ENCODE measurements at regions not wholly inside any gene's neighbourhood (a gene's known extent, or its start where the extent isn't known, plus 50 kb on each side); places are given as distances from the start of the nearest gene placed in this dataset.

DNA sequence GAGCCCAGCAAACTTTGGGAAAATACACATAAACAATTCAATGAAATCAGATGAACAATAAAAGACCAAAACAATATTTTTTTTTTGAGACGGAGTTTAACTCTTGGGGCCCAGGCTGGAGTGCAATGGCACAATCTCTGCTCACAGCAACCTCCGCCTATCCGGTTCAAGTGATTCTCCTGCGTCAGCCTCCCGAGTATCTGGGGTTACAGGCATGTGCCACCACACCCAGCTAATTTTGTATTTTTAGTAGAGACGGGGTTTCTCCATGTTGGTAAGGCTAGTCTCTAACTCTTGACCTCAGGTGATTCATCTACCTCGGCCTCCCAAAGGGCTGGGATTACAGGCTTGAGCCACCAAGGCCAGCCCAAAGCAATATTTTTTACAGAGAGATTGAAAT is 1588.5 kb downstream of the BRINP3 start:
- DNase-seq (ENCODE audit: low spot score): no peak

DNA sequence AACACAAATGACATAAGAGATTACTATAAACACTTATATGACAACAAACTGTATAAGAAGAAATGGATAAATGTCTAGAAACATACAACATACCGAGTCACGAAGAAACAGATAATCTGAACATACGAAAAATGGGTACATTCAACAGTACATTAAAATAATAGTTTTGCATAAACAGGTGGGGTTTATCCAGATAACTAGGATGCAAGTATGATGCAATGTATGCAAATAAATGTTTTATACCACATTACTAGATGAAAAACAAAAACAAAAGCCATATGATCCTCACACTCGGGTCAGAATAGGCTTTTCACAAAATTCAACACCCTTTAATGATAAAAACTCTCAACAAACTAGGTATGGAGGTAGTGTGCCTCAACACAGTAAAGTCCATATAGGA is 1585.7 kb downstream of the BRINP3 start:
- DNase-seq (ENCODE audit: low spot score): no peak

DNA sequence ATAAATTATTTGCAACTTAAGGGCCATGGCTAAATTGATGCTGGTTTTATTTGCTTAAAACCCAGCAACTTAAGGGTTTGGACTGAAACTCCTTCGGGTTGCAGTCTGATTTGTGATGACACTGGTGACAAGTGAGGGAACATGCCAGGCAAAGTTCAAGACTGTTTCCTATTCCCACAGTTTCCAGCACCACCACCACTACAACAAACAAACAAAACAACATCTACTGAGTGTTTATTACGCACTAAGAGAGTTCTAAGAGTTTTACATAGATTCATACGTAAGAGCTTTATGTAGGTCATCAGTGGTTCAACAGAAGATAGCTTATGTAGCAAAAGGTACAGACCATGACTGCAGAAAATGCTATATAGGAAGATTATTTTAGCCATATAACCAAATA is 1582.1 kb downstream of the BRINP3 start:
- DNase-seq (ENCODE audit: low spot score): no peak

DNA sequence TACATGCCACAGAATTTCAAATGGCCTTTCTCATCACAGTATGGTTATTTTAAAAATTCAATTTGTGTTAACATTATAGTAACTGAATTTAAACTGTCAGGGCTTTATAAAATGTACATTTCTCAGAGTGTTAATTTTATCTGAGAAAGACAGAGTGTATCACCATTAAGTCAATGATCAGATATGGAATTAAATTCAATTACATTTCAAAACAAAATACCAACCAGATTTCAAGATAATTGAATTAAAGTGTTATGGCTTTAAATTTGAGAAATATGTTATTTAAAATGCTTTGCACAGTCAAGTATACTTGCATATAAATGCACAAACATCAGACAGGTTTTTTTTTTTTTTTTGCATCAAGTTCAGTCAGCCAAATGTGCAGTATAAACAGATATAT is 1574.4 kb downstream of the BRINP3 start:
- DNase-seq (ENCODE audit: low spot score): no peak

DNA sequence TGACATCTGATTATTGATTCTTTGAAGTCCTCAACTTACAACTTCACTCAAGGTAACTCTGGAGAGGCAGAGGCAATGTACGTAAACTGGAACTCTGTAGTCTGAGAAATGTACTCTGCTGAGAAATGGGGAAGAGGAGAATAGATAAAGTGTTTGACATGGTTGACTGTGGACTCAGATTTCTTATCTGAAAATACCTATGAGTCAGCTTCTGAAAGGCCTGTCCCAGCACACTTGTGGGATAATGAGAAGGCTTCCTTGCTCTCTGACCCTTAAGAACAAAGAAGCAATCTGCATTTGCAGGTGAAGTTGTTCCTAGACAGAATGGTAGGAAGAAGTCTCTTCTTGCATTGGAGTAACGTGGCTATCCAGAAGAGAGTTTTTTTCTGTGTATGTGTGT is 1573.5 kb downstream of the BRINP3 start:
- no peak for DNase-seq (ENCODE audit: low spot score)

DNA sequence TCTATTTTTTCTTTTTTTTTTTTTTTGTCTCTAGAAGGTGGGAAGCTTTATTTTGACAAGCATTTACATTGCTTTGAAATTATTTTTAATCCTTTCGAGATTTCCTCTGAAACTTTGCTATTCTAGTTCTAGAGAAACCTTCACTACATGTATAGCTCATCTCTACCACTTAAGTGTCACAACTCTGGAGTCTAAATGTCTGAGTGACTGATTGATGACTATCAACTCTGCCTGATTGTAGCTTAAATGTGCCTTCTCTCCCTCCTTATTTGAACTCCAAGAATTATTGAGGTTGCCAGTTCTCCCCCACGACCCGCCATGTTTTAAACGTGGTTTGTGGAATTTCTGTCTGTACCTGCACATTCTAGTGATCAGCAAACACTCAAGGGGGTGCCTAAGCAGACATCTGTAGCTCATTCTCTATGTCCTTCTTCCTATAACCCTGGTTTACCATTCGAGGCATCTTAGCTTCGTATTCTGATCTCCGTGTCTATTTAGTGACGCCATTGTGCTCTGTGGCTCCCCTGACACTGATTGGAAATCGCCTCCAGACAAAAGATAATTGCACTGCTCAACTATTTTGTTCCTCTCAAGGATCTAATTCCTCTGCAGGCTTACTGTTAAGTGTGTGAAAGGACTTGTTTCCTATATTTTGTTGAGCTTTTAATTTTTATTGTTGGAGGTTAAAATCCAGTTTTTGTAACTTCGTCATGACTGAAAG is 1570.6 kb downstream of the BRINP3 start:
- DNase-seq (ENCODE audit: low spot score): no peak

DNA sequence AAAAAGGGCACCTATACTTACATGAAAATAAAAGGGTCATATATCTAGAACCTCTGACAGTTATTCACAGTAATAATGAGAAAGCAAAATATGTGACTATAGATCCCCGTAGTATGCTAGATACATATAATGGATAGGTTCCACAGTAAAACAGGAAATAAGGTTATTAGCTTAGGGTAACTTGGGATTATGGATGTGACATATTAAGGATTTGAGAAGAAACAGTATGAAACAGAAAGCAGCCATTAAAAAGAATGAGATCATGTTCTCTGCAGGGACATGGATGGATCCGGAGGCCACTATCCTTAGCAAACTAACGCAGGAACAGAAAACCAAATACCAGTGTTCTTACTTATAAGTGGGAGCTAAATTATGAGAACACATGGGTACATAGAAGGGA is 1547.3 kb downstream of the BRINP3 start:
- DNase-seq (ENCODE audit: low spot score): no peak

DNA sequence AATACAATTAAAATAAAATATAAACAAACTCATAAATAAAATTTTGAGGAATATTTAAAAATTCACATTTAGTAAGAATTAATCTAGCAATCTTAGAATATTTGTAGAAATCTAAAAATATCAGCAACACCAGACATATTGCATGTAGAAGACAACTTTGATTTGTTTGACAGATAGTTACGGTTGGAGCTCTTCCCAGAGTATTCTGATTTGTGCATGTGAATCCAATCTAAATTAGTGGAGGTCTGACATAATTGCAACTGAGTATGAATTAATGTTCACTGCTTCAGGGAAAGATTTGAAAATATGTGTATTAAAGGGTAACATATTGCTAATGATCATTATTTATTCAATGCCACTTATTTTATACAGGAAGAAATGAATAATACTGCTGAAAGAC is 1546.2 kb downstream of the BRINP3 start:
- DNase-seq (ENCODE audit: low spot score): no peak

DNA sequence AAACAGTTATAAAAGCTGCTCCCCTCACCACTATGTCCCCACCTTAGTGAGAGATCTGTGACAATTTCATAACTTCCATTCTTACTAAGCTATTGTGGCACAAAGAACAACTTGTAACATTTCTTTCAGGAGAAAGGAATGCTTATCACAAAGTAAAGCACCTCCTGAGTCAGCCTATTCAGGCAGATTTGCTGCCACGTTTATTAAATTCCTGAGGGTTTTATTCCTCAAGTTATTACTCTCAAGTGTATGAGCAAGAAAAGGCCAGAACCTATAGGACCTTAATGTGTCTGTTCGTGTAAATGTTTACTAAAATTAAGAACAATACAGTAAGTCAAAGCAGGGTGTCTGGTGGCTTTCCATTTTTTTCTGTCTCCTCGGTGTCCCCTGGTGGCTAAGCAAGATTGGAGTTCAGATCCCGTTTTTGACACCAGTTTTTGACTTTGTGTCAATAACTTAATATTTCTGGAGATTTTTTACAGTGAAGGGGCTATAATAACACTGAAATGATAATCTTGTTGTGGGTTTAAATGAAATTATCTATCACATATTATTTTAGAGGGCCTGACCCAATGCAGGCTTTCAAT is 1539.6 kb downstream of the BRINP3 start:
- DNase-seq (ENCODE audit: low spot score): no peak

DNA sequence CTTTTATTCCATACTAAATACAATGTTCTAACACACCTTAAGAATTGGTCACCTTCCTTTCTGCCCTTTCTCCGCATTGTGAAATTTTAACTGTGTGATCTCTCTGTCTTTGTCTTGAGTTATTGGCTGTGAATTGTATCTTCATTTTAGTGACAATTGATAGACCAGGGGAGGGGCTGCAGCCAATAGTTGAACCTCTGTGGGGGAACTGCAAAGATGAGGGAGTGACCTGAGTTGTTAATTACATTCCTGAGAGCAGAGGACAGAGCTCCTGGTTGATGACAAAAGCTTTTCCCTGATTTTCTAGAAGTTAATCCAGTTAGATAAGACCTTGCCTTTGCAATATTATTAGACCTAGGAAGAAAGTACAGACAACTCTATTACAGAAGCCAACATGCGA is 1535.7 kb downstream of the BRINP3 start:
- no peak for DNase-seq (ENCODE audit: low spot score)

DNA sequence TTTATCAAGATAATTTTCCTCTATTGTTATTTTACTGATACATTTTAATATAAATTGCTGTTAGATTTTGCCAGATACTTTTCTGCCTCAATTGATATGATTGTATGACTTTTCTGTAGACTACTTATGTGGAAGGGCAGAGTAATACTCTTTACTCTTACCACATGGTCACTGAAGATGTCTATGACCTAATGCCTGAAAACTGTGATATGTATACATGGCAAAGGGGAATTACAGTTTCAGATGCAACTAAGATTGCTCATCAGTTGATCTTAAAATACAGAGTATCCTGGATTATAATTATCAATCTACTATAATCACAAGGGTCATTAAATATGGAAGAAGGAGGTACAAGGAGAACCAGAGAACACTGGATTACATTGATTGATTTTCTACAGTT is 1528.0 kb downstream of the BRINP3 start:
- DNase-seq (ENCODE audit: low spot score): no peak

DNA sequence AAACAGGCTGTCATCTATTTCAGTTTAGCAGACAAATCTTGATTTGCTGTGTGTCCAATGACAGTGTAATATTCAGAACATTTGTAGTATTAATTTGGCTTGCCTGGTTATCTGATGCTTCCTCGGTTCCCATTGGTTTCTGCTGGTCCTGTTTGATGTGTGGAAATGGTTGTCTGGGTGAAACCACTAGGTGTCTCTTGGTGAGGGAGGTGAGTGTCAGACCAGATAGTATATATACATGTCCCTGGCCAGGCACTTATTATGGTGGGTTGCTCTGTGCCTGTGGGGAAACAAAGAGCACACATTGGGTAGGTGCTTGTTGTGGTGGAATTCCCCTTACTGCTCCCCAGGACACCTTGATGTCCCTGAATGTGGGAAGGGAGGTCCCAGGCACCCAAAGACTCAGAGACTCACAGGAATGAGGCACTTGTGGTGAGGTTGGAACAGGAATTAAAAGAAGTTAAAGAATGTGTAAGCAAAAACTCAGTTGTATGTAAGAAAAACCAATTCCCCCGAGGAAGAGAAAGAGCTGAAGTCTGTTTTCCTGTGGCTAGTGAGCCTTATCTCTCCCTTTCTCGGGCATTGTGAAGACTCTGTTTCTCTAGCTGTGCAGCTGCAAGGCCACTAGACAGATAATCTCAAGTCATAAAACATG is 1519.1 kb downstream of the BRINP3 start:
- no peak for DNase-seq (ENCODE audit: low spot score)

DNA sequence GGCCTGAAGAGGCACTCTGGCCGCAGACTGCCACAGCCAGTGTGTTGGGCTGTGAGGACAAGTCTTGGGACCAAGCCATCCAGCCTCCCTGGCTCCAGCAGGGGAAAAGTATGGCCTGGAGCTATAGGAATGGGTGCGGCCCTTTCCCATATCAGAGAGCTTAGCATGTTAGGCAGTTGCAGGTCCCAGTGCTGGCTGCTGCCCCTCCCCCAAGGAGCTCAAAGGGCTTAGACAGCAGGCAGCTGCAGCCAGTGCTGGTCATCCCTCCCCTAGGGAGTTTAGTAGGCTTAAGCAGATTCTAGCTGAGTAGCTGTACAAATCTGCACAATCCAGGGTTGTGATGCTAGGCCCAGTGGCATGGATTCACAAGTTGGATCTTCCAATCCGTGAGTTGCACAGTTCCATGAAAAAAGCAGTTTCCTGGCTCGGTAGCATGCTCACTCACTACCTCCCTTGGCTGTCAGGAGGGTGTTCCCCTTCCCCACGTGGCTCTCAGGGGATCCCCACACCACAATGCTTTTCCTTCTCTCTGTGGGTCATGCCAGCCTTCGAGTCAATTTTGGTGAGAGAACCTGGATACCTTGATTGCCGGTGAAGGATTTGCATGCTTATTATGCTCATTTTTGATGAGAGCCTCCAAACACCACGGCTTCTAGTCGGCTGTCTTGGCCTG is 1490.8 kb downstream of the BRINP3 start:
- DNase-seq (ENCODE audit: low spot score): no peak

DNA sequence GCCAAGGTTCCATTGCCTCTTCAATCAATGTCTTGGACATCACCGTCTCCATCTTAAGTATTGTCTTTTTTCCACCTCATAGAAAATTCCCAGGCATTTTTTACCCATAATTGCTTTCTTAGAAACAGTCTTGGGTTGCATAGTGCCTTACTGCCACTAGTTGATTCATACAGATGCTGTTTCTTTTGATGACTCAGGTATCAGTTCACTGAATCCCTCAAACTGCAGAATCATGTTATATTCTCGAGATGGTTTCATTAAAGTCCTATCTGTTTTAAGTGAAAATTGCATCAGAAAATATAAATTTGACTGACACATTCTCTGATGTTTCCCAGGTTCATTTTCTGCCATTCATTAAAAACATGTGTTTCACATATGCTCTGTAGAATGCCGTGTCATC is 1489.1 kb downstream of the BRINP3 start:
- no peak for DNase-seq (ENCODE audit: low spot score)

DNA sequence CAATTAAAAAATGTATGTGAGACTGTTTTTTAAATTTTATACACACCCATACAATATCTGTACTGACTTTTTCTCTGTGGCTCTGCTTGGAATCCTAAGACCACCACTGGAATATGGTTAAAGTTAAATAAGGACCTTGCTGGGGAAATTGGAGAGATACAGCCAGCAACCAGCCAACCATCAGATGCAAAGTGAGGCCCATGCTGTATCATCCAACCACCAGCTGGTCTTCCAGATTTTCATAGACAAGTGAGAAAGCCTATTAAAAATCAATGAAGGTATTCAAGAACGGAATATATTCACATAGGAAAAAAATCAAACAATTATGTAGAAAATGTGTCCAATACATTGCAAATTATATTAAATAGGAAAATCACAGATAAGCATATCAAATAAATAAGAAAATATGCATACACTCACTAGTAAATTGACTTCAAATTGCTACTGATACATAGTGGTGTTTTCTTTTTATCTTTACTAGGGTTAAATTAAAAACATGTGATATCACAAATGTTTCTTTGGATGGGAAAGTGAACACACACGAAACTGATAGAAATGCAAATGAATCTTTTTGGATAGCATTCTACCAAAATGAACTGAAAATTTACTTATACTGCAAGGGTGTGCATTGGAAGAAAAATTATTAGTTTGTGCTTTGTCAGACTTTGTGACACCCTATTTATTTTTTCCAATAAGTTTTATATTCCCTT is 1486.3 kb downstream of the BRINP3 start:
- no peak for DNase-seq (ENCODE audit: low spot score)

DNA sequence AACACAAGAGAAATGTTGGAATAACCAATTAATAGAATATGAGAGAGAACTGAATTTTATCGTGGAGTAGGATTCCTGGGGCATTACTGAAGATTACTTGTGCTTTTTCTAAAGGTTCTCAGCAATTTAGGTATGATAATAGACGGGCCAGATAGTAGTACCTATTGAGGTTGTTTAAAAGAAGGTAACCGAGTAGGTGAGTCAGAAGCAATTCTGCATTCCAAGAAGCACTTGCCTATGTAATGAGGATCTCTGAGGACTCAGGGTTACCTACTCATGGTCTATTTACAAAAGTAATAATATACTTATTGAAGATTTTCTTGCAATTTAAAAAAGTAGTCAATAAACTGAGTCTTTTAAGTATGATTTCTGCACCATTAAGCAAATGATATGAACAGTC is 1469.8 kb downstream of the BRINP3 start:
- no peak for DNase-seq (ENCODE audit: low spot score)

DNA sequence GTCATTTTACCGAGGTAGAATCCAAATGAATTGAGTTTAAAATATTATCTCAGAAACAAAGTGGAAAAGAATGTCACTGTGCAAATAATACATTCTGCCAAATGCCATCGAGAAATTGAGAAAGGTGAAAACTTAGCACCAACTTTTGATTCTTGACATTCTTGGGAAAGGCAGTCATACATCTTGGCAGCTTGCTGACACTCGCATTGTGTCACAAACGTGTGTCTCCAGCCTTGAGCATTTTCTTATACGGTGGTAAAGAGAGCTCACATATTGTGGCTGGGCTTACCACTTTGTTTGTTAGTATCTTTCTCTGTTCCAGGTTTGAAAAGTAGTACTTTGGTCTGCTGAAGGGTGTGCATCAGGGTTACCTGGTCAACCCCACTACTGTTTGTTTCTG is 1456.1 kb downstream of the BRINP3 start:
- DNase-seq (ENCODE audit: low spot score): no peak

DNA sequence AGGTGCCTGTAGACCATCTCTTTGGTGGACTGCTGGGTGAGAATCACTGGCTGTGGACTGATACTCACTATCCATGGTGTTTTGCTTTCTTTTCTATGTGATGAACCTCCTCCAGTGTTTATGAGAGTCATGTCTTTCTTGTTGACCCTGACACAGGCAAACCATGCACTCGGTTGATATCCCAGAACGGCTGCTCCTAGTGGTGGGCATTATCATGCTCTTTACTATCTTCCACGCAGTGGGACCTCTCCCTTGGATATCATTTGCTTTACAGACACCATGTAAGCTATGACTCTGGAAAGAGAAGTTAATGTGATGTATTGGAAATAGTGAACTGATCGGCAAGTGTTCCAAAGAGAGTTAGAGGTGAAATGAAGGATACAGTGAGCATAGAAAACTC is 1455.6 kb downstream of the BRINP3 start:
- DNase-seq (ENCODE audit: low spot score): no peak

DNA sequence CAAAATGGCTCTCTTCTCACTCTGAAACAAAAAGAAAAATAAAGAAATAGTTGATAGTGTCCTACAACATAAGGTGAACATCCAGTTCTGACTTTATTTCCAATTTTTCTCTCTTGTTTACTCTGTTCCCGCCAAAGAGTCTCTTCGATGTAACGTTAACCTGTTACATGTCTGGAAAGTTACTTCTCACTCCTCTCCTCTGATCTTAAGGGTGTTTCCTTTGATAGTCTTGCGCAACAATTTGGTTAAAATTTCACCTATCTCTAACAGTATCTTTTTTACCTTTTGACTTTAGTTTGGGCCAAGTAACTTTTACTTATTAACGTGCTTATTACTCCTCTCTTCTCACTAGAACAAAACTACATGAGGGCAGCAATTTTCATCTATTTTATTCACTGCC is 1450.2 kb downstream of the BRINP3 start:
- no peak for DNase-seq (ENCODE audit: low spot score)

DNA sequence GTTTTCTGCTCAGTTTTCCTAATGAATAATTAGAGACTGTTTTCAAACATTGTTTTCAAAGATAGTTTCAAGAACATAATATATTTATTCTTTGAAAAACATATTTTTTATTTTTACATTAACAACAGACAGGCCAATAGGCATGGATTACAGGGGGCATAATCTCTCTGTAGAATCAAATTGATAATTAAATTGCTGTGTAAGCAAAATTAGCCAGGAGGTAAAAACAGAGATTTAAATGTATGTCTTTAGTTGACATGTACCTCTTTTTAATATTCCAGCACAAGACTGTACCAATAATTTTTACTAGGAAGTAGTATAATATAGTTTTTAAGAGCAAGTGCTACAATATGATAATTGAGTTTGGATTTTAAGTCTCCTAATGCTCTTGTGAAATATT is 1444.5 kb downstream of the BRINP3 start:
- DNase-seq (ENCODE audit: low spot score): no peak

DNA sequence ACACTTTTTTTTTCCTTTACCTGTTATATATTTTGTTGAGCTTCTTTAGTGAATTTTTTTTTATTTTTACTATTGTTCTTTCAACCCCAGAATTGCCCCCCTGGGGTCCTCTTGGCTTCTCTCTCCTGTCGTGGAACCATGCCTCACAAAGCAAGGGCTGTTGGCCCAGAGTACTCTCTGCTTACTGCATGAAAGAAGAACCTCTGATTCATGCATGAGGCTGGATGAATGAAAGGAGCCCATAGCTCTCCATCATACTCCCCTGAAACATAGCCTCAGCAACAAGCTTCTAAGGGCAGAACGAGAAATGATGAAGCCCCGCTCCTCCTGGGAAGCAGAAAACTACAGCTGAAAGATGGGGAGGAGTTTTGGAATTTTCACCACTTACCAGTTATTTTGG is 1441.0 kb downstream of the BRINP3 start:
- DNase-seq (ENCODE audit: low spot score): no peak

DNA sequence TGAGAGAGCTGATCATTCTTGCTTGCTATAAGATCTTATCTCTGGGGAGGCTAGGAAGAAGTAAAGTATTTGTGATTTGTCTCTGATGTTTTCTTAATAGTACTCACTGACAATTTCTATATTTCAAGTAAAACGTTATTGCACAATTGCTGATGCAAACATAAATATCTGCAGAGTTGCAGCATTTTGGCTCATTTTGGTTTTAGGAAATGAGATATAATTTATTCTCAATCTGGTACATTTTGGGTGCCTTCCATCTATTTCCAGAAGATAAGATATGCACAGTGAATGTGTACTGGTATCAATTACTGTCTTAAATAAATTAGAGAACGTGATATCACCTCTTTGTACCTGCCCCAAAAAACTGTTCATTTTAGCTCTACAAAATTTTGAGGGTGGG is 1431.5 kb downstream of the BRINP3 start:
- no peak for DNase-seq (ENCODE audit: low spot score)

DNA sequence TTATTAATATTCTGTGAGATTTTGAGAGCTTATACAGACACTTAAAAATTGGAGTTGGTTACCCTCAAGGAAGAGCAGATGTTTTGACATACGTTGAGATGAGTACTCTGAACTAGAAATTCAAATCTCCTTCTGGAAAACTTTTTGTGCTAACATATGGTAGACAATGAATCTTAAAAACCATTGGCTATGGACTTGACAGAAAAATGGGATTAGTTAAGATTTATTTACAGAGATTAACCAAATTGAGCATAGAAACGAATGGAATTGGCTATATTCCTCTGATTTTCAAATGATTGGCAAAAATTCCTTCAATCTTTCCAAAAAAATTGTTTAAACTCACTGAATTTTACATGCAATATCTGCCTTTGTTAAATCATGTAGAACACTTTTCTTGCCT is 1392.9 kb downstream of the BRINP3 start:
- no peak for DNase-seq (ENCODE audit: low spot score)
